ENCODE measurements at regions not wholly inside any gene's neighbourhood (a gene's known extent, or its start where the extent isn't known, plus 50 kb on each side); places are given as distances from the start of the nearest gene placed in this dataset.

- peak; percentile 17 for DNase-seq
- Histone ChIP-seq H3K4me1 (no peaks in the 10 kb centered on the region), H3K36me3 (no peaks in the 10 kb centered on the region), H3K27me3 (no peaks in the 10 kb centered on the region), H3K4me3 (no peak overlapping the region), H3K9me3 (no peaks in the 10 kb centered on the region), H3K27ac (no peak overlapping the region)
- intact Hi-C loops (cut with DNase I) = no loop called here
- TF ChIP-seq CTCF (IDR thresholded peaks at IDR 0.05) = no peak
- TF ChIP-seq POLR2AphosphoS5 (IDR thresholded peaks at IDR 0.05) = no peak
- no peak for TF ChIP-seq EP300 (IDR thresholded peaks at IDR 0.05)
- no peak for TF ChIP-seq POLR2A (IDR thresholded peaks at IDR 0.05)
- 40 to 48% methylated on average over 2 of the region's 2 CpGs for WGBS, 2 donors
These were observed 225.2 kb downstream of the BUD13 start for GRCh38 chr11:116547571-116547970.

GRCh38 chr11:116545912-116546311 lies 226.9 kb downstream of the BUD13 start:
- Histone ChIP-seq H3K36me3 (no peaks in the 10 kb centered on the region), H3K27ac (no peak overlapping the region), H3K4me1 (no peaks in the 10 kb centered on the region), H3K9me3 (no peaks in the 10 kb centered on the region), H3K4me3 (no peak overlapping the region), H3K27me3 (no peaks in the 10 kb centered on the region)
- peak; percentile 33 for DNase-seq
- WGBS, 2 donors = 77 to 90% methylated on average over 6 of the region's 6 CpGs
- TF ChIP-seq CTCF (IDR thresholded peaks at IDR 0.05) = no peak
- TF ChIP-seq POLR2AphosphoS5 (IDR thresholded peaks at IDR 0.05) = no peak
- TF ChIP-seq EP300 (IDR thresholded peaks at IDR 0.05) = no peak
- TF ChIP-seq POLR2A (IDR thresholded peaks at IDR 0.05) = no peak
- intact Hi-C loops (cut with DNase I) = no loop called here

GRCh38 chr11:116544721-116545120 lies 228.1 kb downstream of the BUD13 start:
- 79 to 85% methylated on average over 10 of the region's 10 CpGs for WGBS, 2 donors
- Histone ChIP-seq H3K27ac (no peak overlapping the region), H3K4me1 (no peaks in the 10 kb centered on the region), H3K36me3 (no peaks in the 10 kb centered on the region), H3K27me3 (no peaks in the 10 kb centered on the region), H3K9me3 (no peaks in the 10 kb centered on the region), H3K4me3 (no peak overlapping the region)
- TF ChIP-seq POLR2AphosphoS5 (IDR thresholded peaks at IDR 0.05) = no peak
- TF ChIP-seq POLR2A (IDR thresholded peaks at IDR 0.05) = no peak
- no peak for TF ChIP-seq CTCF (IDR thresholded peaks at IDR 0.05)
- no peak for TF ChIP-seq EP300 (IDR thresholded peaks at IDR 0.05)
- DNase-seq = peak; percentile 19
- intact Hi-C loops (cut with DNase I) = no loop called here

- Histone ChIP-seq H3K27me3 (no peaks in the 10 kb centered on the region), H3K36me3 (no peaks in the 10 kb centered on the region), H3K9me3 (peaks cover 0 to 2% (median 0%) of the 10 kb centered on the region in 4 donors), H3K4me1 (no peaks in the 10 kb centered on the region), H3K27ac (no peak overlapping the region), H3K4me3 (no peak overlapping the region)
- peak; percentile 8 for DNase-seq
- no peak for TF ChIP-seq POLR2AphosphoS5 (IDR thresholded peaks at IDR 0.05)
- TF ChIP-seq CTCF (IDR thresholded peaks at IDR 0.05) = no peak
- TF ChIP-seq POLR2A (IDR thresholded peaks at IDR 0.05) = no peak
- TF ChIP-seq EP300 (IDR thresholded peaks at IDR 0.05) = no peak
- intact Hi-C loops (cut with DNase I) = no loop called here
- 87 to 89% methylated on average over 4 of the region's 4 CpGs for WGBS, 2 donors
These were observed 228.8 kb downstream of the BUD13 start for GRCh38 chr11:116543911-116544475.

- intact Hi-C loops (cut with DNase I) = no loop called here
- Histone ChIP-seq H3K27me3 (no peaks in the 10 kb centered on the region), H3K27ac (no peak overlapping the region), H3K9me3 (peaks cover 0 to 2% (median 0%) of the 10 kb centered on the region in 4 donors), H3K36me3 (no peaks in the 10 kb centered on the region), H3K4me1 (no peaks in the 10 kb centered on the region), H3K4me3 (no peak overlapping the region)
- peak; percentile 2 for DNase-seq
- no peak for TF ChIP-seq CTCF (IDR thresholded peaks at IDR 0.05)
- no peak for TF ChIP-seq POLR2AphosphoS5 (IDR thresholded peaks at IDR 0.05)
- no peak for TF ChIP-seq EP300 (IDR thresholded peaks at IDR 0.05)
- TF ChIP-seq POLR2A (IDR thresholded peaks at IDR 0.05) = no peak
- WGBS, 2 donors = 29 to 57% methylated on average over 4 of the region's 4 CpGs
These were observed 229.7 kb downstream of the BUD13 start for GRCh38 chr11:116543099-116543498.
